ENCODE measurements at regions not wholly inside any gene's neighbourhood (a gene's known extent, or its start where the extent isn't known, plus 50 kb on each side); places are given as distances from the start of the nearest gene placed in this dataset.
"Not testable (repeated sequence)": the region's sequence is repeated elsewhere in the genome, so short reads cannot be mapped to it uniquely, and the experiment has no call there.

GRCh38 chr6:81017586-81017985 lies 734.9 kb downstream of the TENT5A start:
- not testable (repeated sequence) for TF ChIP-seq CTCF (IDR thresholded peaks at IDR 0.05; ENCODE audit: poor library complexity, severe bottlenecking); MXI1 (conservative IDR thresholded peaks at IDR 0.05; ENCODE audit: poor library complexity, severe bottlenecking)
